SH-SY5Y (cell line): ENCODE measurements at regions not wholly inside any gene's neighbourhood (a gene's known extent, or its start where the extent isn't known, plus 50 kb on each side); places are given as distances from the start of the nearest gene placed in this dataset.

Experiments used
- GATA2 ChIP-seq: IDR thresholded peaks from 2 replicates; pipeline ENCODE4 v1.6.1; 2011; ENCODE audit warnings: mild to moderate bottlenecking, low read depth, low read length
- GATA3 ChIP-seq: IDR thresholded peaks from 2 replicates; pipeline ENCODE4 v1.6.1; 2011; ENCODE audit warnings: low read depth, mild to moderate bottlenecking, low read length, moderate library complexity

DNA sequence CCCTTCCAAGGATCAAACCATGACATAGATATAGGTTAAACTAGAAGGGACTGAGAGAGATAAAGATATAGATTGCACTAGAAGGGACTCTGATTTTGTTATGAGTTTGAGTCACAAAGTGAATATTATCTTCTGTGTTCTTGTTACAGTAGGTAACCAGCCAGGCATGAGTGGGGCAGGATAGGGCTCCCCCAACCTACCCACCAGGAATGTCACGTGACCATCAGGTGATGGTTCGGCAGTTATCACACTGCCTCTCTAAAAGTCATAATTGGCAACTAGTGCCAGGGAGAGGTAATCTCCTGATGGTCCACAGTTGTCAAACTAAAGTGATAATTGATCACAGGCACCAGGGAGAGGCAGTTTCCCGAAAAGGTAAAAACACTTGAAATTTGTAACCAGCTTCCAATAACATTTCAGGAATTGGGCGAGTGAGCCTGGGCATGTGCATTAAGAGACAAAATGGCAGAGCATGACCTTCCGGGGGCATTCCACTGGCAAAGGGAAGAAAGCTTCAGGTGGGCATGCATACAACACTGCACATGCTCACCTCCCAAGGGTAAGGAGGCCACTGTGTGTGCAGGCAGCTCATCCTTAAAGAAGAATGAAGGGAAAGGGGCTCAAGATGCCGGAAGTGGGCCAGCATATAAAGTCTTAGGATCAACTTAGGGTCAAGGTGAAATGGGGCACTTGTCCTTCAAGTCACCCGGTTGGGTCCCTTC is 533.6 kb upstream of the HTR2C start:
- TF ChIP-seq GATA2 = no peak
- TF ChIP-seq GATA3 = no peak

- no peak for TF ChIP-seq GATA2
- TF ChIP-seq GATA3 = no peak
Observed at GRCh38 chrX:114049063-114049462, 534.8 kb upstream of the HTR2C start.

DNA sequence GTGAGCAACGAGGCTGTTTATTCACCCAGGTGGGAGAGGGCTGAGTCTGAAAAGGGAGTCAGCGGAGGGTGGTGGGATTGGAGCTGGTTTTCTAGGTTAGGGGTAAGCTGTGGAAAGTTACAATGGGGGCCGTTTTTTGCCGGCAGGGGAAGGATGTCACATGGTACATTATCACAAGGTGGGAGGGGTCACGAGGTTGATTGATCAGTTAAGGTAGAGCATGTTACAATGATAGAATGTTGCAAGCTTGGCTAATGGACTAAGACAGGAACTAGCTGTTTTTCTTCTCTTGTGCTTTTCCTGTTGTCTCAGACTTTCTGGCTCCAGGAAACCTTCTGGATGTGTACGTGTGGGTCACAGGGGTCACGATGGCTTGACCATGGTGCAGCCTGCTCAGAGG is 536.3 kb upstream of the HTR2C start:
- TF ChIP-seq GATA2 = no peak

DNA sequence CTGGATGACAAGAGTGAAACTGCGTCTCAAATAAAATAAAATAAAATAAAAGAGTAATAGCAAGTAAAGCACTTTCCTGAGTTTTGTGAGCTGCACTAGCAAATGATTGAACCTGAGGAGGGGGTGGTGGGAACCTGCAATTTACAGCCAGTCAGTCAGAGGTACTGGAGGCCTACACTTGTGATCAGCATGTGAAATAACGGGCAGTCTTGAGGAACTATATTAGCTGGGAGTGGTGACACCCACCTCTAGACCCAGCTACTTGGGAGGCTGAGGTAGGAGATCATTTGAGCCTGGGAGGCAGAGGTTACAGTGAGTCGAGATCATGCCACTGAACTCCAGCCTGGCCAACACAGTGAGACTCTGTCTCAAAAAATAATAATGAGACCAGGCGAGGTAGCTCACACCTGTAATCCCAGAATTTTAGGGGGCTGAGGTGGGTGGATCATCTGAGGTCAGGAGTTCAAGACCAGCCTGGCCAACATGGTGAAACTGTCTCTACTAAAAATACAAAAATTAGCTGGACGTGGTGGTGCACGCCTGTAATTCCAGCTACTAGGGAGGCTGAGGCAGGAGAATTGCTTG is 537.1 kb upstream of the HTR2C start:
- TF ChIP-seq GATA3 = no peak
- no peak for TF ChIP-seq GATA2

GRCh38 chrX:114038358-114038757 is 545.5 kb upstream of the HTR2C start:
- no peak for TF ChIP-seq GATA3
- TF ChIP-seq GATA2 = no peak

GRCh38 chrX:114037515-114037914 is 546.4 kb upstream of the HTR2C start:
- TF ChIP-seq GATA2 (no peak), GATA3 (no peak)

GRCh38 chrX:114028907-114029662 is 554.8 kb upstream of the HTR2C start:
- TF ChIP-seq GATA3 = no peak
- no peak for TF ChIP-seq GATA2

DNA sequence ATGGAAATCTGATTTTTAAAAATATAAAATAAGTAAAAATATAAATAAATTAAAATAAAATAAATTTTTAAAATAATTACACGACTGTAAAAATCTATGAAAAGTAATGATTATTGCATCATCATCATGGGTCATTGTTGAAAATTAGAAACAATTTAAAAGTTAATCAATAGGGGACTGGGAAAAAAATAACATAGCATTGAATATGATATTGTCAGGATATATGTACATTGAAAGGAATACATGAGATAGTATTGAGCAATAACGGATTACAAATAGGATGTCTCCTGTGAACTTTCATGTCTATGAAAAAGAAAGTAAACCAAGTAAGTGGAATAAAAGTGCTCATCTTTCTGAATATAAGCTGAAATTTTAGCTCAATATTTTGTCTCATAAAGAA is 566.8 kb upstream of the HTR2C start:
- TF ChIP-seq GATA2 = no peak
- TF ChIP-seq GATA3 = no peak

- TF ChIP-seq GATA2 = no peak
- no peak for TF ChIP-seq GATA3
Observed at GRCh38 chrX:114015966-114016365, 567.9 kb upstream of the HTR2C start.

- TF ChIP-seq GATA3 (no peak), GATA2 (no peak)
Observed at GRCh38 chrX:114006664-114007063, 577.2 kb upstream of the HTR2C start.

- TF ChIP-seq GATA2 = no peak
- no peak for TF ChIP-seq GATA3
Observed at GRCh38 chrX:113996781-113997180, 587.1 kb upstream of the HTR2C start.

- TF ChIP-seq GATA2 (no peak), GATA3 (no peak)
Observed at GRCh38 chrX:113986427-113986826, 597.5 kb upstream of the HTR2C start.

- TF ChIP-seq GATA2 (no peak), GATA3 (no peak)
Observed at GRCh38 chrX:113982766-113983165, 601.1 kb upstream of the HTR2C start.

DNA sequence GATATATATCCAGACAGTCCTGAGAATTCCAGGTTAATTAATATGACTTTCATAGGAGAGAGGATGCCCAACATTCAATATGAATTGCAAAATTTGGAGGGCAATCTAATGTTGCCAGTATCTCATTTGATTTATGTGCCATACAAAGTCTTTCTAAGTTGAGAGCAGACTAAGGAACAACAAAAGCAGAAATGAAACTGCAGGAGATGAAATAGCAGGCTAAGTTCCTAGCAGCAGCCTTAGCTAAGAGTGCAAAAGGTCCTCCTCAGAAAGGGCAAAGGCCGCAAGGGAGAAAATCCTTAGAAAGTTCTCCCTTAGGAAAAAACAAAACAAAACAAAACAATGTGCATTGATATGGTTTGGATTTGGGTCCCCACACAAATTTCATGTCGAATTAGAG is 602.9 kb upstream of the HTR2C start:
- TF ChIP-seq GATA3 = no peak
- no peak for TF ChIP-seq GATA2

GRCh38 chrX:113977887-113978286 is 606.0 kb upstream of the HTR2C start:
- TF ChIP-seq GATA3 (no peak), GATA2 (no peak)
